GM23338 (cell line): ENCODE measurements at regions not wholly inside any gene's neighbourhood (a gene's known extent, or its start where the extent isn't known, plus 50 kb on each side); places are given as distances from the start of the nearest gene placed in this dataset.

Experiments
- ATAC-seq: fragments of 200-7000 bp; cut with Tn5 transposase; 3 replicates; pipeline ENCODE4 v1.9.1; 2020
- DNase-seq: peaks from one replicate; pipeline ENCODE4 v3.0.0-alpha.2; 2015; ENCODE audit warnings: low spot score
- H2AFZ ChIP-seq: fragments of 200-600 bp; sonication (generic); 2 replicates; pipeline ENCODE4 v1.8.0; 2016; ENCODE audit warnings: antibody characterized with exemption, mild to moderate bottlenecking, moderate library complexity
- H3F3A ChIP-seq: fragments of 200-600 bp; sonication (generic); replicated peaks from 2 replicates; pipeline ENCODE4 v1.8.0; 2017; ENCODE audit warnings: antibody characterized with exemption, mixed run types, low read depth
- H3K27ac ChIP-seq: fragments of 200-600 bp; sonication (generic); 2 replicates; pipeline ENCODE4 v1.6.1; 2016; ENCODE audit warnings: low read depth
- H3K27me3 ChIP-seq: fragments of 200-600 bp; sonication (generic); 2 replicates; pipeline ENCODE4 v1.8.0; 2016; ENCODE audit warnings: mild to moderate bottlenecking, mixed run types, moderate library complexity; ENCODE audit not compliant: insufficient read depth
- H3K36me3 ChIP-seq: fragments of 200-600 bp; sonication (generic); 2 replicates; pipeline ENCODE4 v1.8.0; 2016; ENCODE audit warnings: mild to moderate bottlenecking; ENCODE audit not compliant: insufficient read depth
- H3K4me1 ChIP-seq: fragments of 200-600 bp; sonication (generic); 2 replicates; pipeline ENCODE4 v1.8.0; 2016; ENCODE audit warnings: mild to moderate bottlenecking, moderate library complexity; ENCODE audit not compliant: insufficient read depth
- H3K4me2 ChIP-seq: fragments of 200-600 bp; sonication (generic); 2 replicates; pipeline ENCODE4 v1.7.1; 2017; ENCODE audit warnings: mixed run types
- H3K4me3 ChIP-seq: fragments of 200-600 bp; sonication (generic); 2 replicates; pipeline ENCODE4 v1.6.1; 2016; ENCODE audit warnings: mixed run types
- H3K79me2 ChIP-seq: fragments of 200-600 bp; sonication (generic); replicated peaks from 2 replicates; pipeline ENCODE4 v1.8.0; 2017; ENCODE audit warnings: mild to moderate bottlenecking; ENCODE audit not compliant: insufficient read depth
- H3K9me2 ChIP-seq: fragments of 200-600 bp; sonication (generic); 2 replicates; pipeline ENCODE4 v1.8.0; 2017; ENCODE audit not compliant: insufficient read depth
- H4K20me1 ChIP-seq: fragments of 200-600 bp; sonication (generic); replicated peaks from 2 replicates; pipeline ENCODE4 v1.8.0; 2017; ENCODE audit warnings: mild to moderate bottlenecking; ENCODE audit not compliant: insufficient read depth
- H3K27ac Mint-ChIP-seq: 2 replicates; pipeline ENCODE4 v1.8.0; 2020; ENCODE audit warnings: inconsistent platforms, mild to moderate bottlenecking, moderate library complexity, mixed read lengths
- H3K27me3 Mint-ChIP-seq: 3 replicates; pipeline ENCODE4 v1.8.0; 2022; ENCODE audit warnings: low read depth, mild to moderate bottlenecking, moderate library complexity, mixed read lengths, inconsistent platforms; ENCODE audit not compliant: insufficient read depth, poor library complexity
- H3K36me3 Mint-ChIP-seq: 3 replicates; pipeline ENCODE4 v1.8.0; 2021; ENCODE audit warnings: low read depth, mild to moderate bottlenecking, inconsistent platforms, moderate library complexity, mixed read lengths
- H3K4me1 Mint-ChIP-seq: 3 replicates; pipeline ENCODE4 v1.8.0; 2020; ENCODE audit warnings: mild to moderate bottlenecking, inconsistent platforms, mixed read lengths
- H3K4me3 Mint-ChIP-seq: 3 replicates; pipeline ENCODE4 v1.8.0; 2021; ENCODE audit warnings: moderate library complexity, mild to moderate bottlenecking, inconsistent platforms, mixed read lengths
- H3K9me3 Mint-ChIP-seq: 3 replicates; pipeline ENCODE4 v1.8.0; 2020; ENCODE audit warnings: moderate library complexity, mild to moderate bottlenecking, inconsistent platforms, mixed read lengths
- NANOG ChIP-seq: IDR thresholded peaks from 2 replicates; pipeline ENCODE4 v1.6.1; 2016; ENCODE audit warnings: antibody characterized with exemption, borderline replicate concordance
- POLR2AphosphoS5 ChIP-seq: IDR thresholded peaks from 2 replicates; pipeline ENCODE4 v1.6.1; 2016; ENCODE audit warnings: antibody characterized with exemption, low read depth
- STAT1 ChIP-seq: IDR thresholded peaks from one replicate; pipeline ENCODE4 v1.6.1; 2016; ENCODE audit warnings: antibody characterized with exemption; ENCODE audit not compliant: unreplicated experiment
- ZNF114 ChIP-seq: fragments of 250-450 bp; sonication (Bioruptor Pico); IDR thresholded peaks from 2 replicates; pipeline ENCODE4 v1.5.0; 2020; ENCODE audit warnings: mild to moderate bottlenecking, moderate library complexity
- ZNF331 ChIP-seq: fragments of 250-450 bp; sonication (Bioruptor Pico); IDR thresholded peaks from 2 replicates; pipeline ENCODE4 v1.5.0; 2020; ENCODE audit warnings: low read depth, mild to moderate bottlenecking, moderate library complexity
- TF ChIP-seq, protein P1 (sequence below): fragments of 250-450 bp; sonication (Bioruptor Pico); IDR thresholded peaks from 2 replicates; pipeline ENCODE4 v1.5.0; 2020; ENCODE audit warnings: mild to moderate bottlenecking, moderate library complexity
- TF ChIP-seq, protein P2 (sequence below), 2 experiments: fragments of 200-600 bp in 1 of 2; sonication (generic) in 1 of 2; conservative IDR thresholded peaks; 2 replicates each; pipeline versions ENCODE4 v1.5.1 to v1.6.1; 2016 to 2017; ENCODE audit warnings: antibody characterized with exemption in 2 of 2, low read depth in 2 of 2, mild to moderate bottlenecking in 2 of 2, moderate library complexity in 1 of 2

DNA sequence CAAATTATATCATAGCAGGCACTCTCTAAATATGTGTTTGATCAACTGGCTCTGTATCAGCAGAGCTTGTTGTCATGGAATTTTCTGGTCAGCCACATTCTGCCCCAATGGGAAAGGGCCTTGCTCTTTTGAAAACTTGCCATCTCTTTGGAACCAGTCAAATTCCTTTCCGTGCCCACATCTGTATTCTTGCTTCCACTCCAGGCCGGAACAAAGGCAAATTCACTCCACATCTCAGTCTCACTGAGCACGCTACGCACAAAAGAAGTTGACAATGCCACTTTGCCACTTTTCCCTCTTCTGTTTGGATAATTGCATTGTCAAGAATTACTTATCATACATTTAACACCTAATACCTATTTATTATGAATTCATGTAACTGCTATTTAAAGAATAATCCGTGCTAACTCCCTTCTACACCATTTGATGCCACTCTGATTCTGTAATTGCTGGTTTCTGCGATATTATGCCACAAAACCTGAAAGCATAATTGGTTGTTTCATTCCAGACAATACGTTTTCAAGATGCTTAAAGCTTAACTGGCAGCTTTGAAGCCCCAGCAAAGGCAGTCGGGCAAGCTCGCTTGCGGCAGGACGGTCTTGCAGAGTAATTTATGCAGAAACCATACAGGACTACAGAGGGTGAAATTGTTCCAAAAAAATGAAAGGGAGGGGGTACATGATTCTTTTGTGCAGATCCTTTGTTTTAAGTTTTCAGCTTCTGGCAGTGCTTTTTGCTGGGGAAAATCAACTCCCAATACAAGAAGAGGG, 277.7 kb downstream of the MSX2 start:
- no peaks in the 10 kb centered on the region for H3K79me2 ChIP-seq
- no peak overlapping the region for H3K4me2 ChIP-seq
- H4K20me1 ChIP-seq = no peaks in the 10 kb centered on the region
- H3K9me3 Mint-ChIP-seq = peaks cover 22% of the 10 kb centered on the region
- H3K4me3 ChIP-seq = no peak overlapping the region
- 0 out of 2 replicates have a peak overlapping the region, but pooled peaks have one; percentile 52 for H2AFZ ChIP-seq
- ATAC-seq (no peak), DNase-seq (no peak)
- no peak overlapping the region for H3K27ac ChIP-seq
- no peaks in the 10 kb centered on the region for H3K27me3 ChIP-seq
- peaks cover 8% of the 10 kb centered on the region for H3K27me3 Mint-ChIP-seq
- peaks cover 10% of the 10 kb centered on the region; the same call in 2 of the 3 replicates for H3K36me3 Mint-ChIP-seq
- no peaks in the 10 kb centered on the region for H3K4me1 ChIP-seq
- H3K9me2 ChIP-seq = no peaks in the 10 kb centered on the region
- no peaks in the 10 kb centered on the region for H3F3A ChIP-seq
- H3K36me3 ChIP-seq = no peaks in the 10 kb centered on the region
- no peak overlapping the region for H3K27ac Mint-ChIP-seq
- H3K4me3 Mint-ChIP-seq = no peak overlapping the region
- H3K4me1 Mint-ChIP-seq = no peaks in the 10 kb centered on the region; the same call in 2 of the 3 replicates
- no peak for TF ChIP-seq POLR2AphosphoS5
- no peak for TF ChIP-seq NANOG
- TF ChIP-seq, protein P1, sequence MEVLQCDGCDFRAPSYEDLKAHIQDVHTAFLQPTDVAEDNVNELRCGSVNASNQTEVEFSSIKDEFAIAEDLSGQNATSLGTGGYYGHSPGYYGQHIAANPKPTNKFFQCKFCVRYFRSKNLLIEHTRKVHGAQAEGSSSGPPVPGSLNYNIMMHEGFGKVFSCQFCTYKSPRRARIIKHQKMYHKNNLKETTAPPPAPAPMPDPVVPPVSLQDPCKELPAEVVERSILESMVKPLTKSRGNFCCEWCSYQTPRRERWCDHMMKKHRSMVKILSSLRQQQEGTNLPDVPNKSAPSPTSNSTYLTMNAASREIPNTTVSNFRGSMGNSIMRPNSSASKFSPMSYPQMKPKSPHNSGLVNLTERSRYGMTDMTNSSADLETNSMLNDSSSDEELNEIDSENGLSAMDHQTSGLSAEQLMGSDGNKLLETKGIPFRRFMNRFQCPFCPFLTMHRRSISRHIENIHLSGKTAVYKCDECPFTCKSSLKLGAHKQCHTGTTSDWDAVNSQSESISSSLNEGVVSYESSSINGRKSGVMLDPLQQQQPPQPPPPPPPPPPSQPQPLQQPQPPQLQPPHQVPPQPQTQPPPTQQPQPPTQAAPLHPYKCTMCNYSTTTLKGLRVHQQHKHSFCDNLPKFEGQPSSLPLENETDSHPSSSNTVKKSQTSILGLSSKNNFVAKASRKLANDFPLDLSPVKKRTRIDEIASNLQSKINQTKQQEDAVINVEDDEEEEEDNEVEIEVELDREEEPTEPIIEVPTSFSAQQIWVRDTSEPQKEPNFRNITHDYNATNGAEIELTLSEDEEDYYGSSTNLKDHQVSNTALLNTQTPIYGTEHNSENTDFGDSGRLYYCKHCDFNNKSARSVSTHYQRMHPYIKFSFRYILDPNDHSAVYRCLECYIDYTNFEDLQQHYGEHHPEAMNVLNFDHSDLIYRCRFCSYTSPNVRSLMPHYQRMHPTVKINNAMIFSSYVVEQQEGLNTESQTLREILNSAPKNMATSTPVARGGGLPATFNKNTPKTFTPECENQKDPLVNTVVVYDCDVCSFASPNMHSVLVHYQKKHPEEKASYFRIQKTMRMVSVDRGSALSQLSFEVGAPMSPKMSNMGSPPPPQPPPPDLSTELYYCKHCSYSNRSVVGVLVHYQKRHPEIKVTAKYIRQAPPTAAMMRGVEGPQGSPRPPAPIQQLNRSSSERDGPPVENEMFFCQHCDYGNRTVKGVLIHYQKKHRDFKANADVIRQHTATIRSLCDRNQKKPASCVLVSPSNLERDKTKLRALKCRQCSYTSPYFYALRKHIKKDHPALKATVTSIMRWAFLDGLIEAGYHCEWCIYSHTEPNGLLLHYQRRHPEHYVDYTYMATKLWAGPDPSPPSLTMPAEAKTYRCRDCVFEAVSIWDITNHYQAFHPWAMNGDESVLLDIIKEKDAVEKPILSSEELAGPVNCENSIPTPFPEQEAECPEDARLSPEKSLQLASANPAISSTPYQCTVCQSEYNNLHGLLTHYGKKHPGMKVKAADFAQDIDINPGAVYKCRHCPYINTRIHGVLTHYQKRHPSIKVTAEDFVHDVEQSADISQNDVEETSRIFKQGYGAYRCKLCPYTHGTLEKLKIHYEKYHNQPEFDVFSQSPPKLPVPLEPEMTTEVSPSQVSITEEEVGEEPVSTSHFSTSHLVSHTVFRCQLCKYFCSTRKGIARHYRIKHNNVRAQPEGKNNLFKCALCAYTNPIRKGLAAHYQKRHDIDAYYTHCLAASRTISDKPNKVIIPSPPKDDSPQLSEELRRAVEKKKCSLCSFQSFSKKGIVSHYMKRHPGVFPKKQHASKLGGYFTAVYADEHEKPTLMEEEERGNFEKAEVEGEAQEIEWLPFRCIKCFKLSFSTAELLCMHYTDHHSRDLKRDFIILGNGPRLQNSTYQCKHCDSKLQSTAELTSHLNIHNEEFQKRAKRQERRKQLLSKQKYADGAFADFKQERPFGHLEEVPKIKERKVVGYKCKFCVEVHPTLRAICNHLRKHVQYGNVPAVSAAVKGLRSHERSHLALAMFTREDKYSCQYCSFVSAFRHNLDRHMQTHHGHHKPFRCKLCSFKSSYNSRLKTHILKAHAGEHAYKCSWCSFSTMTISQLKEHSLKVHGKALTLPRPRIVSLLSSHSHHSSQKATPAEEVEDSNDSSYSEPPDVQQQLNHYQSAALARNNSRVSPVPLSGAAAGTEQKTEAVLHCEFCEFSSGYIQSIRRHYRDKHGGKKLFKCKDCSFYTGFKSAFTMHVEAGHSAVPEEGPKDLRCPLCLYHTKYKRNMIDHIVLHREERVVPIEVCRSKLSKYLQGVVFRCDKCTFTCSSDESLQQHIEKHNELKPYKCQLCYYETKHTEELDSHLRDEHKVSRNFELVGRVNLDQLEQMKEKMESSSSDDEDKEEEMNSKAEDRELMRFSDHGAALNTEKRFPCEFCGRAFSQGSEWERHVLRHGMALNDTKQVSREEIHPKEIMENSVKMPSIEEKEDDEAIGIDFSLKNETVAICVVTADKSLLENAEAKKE (CRISPR knock-in tag) = no peak
- no peak for TF ChIP-seq ZNF114 (CRISPR knock-in tag)
- TF ChIP-seq ZNF331 (CRISPR knock-in tag) = no peak

GRCh38 chr5:175001311-175001710, 276.9 kb downstream of the MSX2 start:
- no peak overlapping the region for H3K27ac Mint-ChIP-seq
- Histone ChIP-seq H3K27me3 (no peaks in the 10 kb centered on the region), H3F3A (no peaks in the 10 kb centered on the region), H3K4me2 (no peak overlapping the region), H3K36me3 (no peaks in the 10 kb centered on the region), H2AFZ (no peak overlapping the region), H3K4me3 (no peak overlapping the region), H4K20me1 (no peaks in the 10 kb centered on the region), H3K79me2 (no peaks in the 10 kb centered on the region), H3K4me1 (no peaks in the 10 kb centered on the region), H3K27ac (no peak overlapping the region), H3K9me2 (no peaks in the 10 kb centered on the region)
- no peak overlapping the region for H3K4me3 Mint-ChIP-seq
- peaks cover 8% of the 10 kb centered on the region for H3K27me3 Mint-ChIP-seq
- peaks cover 22% of the 10 kb centered on the region for H3K9me3 Mint-ChIP-seq
- DNase-seq (no peak), ATAC-seq (no peak)
- H3K36me3 Mint-ChIP-seq = peaks cover 10% of the 10 kb centered on the region; the same call in 2 of the 3 replicates
- H3K4me1 Mint-ChIP-seq = no peaks in the 10 kb centered on the region; the same call in 2 of the 3 replicates
- TF ChIP-seq STAT1 = no peak
- TF ChIP-seq, protein P2, sequence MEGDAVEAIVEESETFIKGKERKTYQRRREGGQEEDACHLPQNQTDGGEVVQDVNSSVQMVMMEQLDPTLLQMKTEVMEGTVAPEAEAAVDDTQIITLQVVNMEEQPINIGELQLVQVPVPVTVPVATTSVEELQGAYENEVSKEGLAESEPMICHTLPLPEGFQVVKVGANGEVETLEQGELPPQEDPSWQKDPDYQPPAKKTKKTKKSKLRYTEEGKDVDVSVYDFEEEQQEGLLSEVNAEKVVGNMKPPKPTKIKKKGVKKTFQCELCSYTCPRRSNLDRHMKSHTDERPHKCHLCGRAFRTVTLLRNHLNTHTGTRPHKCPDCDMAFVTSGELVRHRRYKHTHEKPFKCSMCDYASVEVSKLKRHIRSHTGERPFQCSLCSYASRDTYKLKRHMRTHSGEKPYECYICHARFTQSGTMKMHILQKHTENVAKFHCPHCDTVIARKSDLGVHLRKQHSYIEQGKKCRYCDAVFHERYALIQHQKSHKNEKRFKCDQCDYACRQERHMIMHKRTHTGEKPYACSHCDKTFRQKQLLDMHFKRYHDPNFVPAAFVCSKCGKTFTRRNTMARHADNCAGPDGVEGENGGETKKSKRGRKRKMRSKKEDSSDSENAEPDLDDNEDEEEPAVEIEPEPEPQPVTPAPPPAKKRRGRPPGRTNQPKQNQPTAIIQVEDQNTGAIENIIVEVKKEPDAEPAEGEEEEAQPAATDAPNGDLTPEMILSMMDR (conservative IDR thresholded peaks at IDR 0.05; ENCODE audit: low read depth in 2 of 2) = no peak
- TF ChIP-seq POLR2AphosphoS5 = no peak
